GM12891 (cell line): ENCODE measurements at regions not wholly inside any gene's neighbourhood (a gene's known extent, or its start where the extent isn't known, plus 50 kb on each side); places are given as distances from the start of the nearest gene placed in this dataset.

Experiments
- POLR2A ChIP-seq: IDR thresholded peaks from 2 replicates; pipeline ENCODE4 v1.6.1; 2011; ENCODE audit warnings: low read depth, low read length, control low read depth
- POLR2AphosphoS5 ChIP-seq: IDR thresholded peaks from 2 replicates; pipeline ENCODE4 v1.6.1; 2011; ENCODE audit warnings: low read depth, low read length, control low read depth

- no peak for TF ChIP-seq POLR2AphosphoS5
- TF ChIP-seq POLR2A, result no peak
These were observed 174.7 kb upstream of the TMEM196 start for GRCh38 chr7:19948160-19948559.
